HL-60 (cell line): ENCODE measurements at regions not wholly inside any gene's neighbourhood (a gene's known extent, or its start where the extent isn't known, plus 50 kb on each side); places are given as distances from the start of the nearest gene placed in this dataset.
"Not testable (repeated sequence)": the region's sequence is repeated elsewhere in the genome, so short reads cannot be mapped to it uniquely, and the experiment has no call there.

Source experiments
- DNase-seq, 2 experiments: peaks; one replicate each; pipeline ENCODE4 v3.0.0-alpha.2; 2010 to 2020; ENCODE audit warnings: low read depth in 1 of 2, low spot score in 1 of 2
- H3K27ac ChIP-seq: fragments of 250-450 bp; sonication (Bioruptor Pico); replicated peaks from 2 replicates; pipeline ENCODE4 v1.5.1; 2020; ENCODE audit warnings: mild to moderate bottlenecking, moderate library complexity
- H3K27me3 ChIP-seq: fragments of 250-450 bp; sonication (Bioruptor Pico); 2 replicates; pipeline ENCODE4 v1.5.1; 2021; ENCODE audit warnings: mild to moderate bottlenecking, moderate library complexity; ENCODE audit not compliant: insufficient read depth, poor library complexity, severe bottlenecking
- H3K4me3 ChIP-seq: replicated peaks from 2 replicates; pipeline ENCODE4 v1.5.1; 2011; ENCODE audit warnings: mild to moderate bottlenecking, control low read depth, low read length; ENCODE audit not compliant: insufficient read depth
- CTCF ChIP-seq: IDR thresholded peaks from one replicate; pipeline ENCODE4 v1.5.1; 2011; ENCODE audit warnings: low read length, control low read depth, inconsistent platforms; ENCODE audit not compliant: insufficient read depth
- GABPA ChIP-seq: IDR thresholded peaks from 2 replicates; pipeline ENCODE4 v1.6.1; 2012; ENCODE audit warnings: low read depth
- POLR2AphosphoS5 ChIP-seq: IDR thresholded peaks from 2 replicates; pipeline ENCODE4 v1.6.1; 2012; ENCODE audit warnings: low read depth
- REST ChIP-seq: IDR thresholded peaks from 2 replicates; pipeline ENCODE4 v1.6.1; 2012; ENCODE audit warnings: low read depth; ENCODE audit not compliant: insufficient replicate concordance
- SPI1 ChIP-seq: IDR thresholded peaks from 2 replicates; pipeline ENCODE4 v1.6.1; 2012; ENCODE audit warnings: low read depth, mild to moderate bottlenecking, borderline replicate concordance

- Histone ChIP-seq H3K27ac (no peak overlapping the region), H3K27me3 (no peaks in the 10 kb centered on the region), H3K4me3 (no peak overlapping the region)
- DNase-seq, result no peak
- no peak for TF ChIP-seq CTCF
- TF ChIP-seq GABPA, result no peak
- no peak for TF ChIP-seq REST
- TF ChIP-seq SPI1, result no peak
- TF ChIP-seq POLR2AphosphoS5, result no peak
Observed at GRCh38 chr4:122083351-122083750, 68.8 kb upstream of the BLTP1 start.

GRCh38 chr4:122082661-122083060 lies 69.5 kb upstream of the BLTP1 start:
- no peak for TF ChIP-seq REST
- TF ChIP-seq POLR2AphosphoS5, result no peak
- no peak for TF ChIP-seq CTCF
- TF ChIP-seq SPI1, result no peak
- TF ChIP-seq GABPA, result no peak
- Histone ChIP-seq H3K27me3 (no peaks in the 10 kb centered on the region), H3K27ac (no peak overlapping the region), H3K4me3 (no peak overlapping the region)
- DNase-seq, result no peak

- H3K27me3 ChIP-seq, H3K27ac ChIP-seq, DNase-seq, H3K4me3 ChIP-seq: not testable (repeated sequence)
Observed at GRCh38 chr4:122077653-122078052, 74.5 kb upstream of the BLTP1 start.

- H3K27me3 ChIP-seq, H3K4me3 ChIP-seq, H3K27ac ChIP-seq, DNase-seq: not testable (repeated sequence)
Observed at GRCh38 chr4:122076835-122077234, 75.3 kb upstream of the BLTP1 start.

- DNase-seq, result no peak
- TF ChIP-seq SPI1 (no peak), CTCF (no peak), REST (no peak), GABPA (no peak), POLR2AphosphoS5 (no peak)
- Histone ChIP-seq H3K4me3 (no peak overlapping the region), H3K27ac (no peak overlapping the region), H3K27me3 (no peaks in the 10 kb centered on the region)
Observed at GRCh38 chr4:122073615-122074014, 78.5 kb upstream of the BLTP1 start.
